ENCODE measurements at regions not wholly inside any gene's neighbourhood (a gene's known extent, or its start where the extent isn't known, plus 50 kb on each side); places are given as distances from the start of the nearest gene placed in this dataset.

GRCh38 chr3:124632566-124633140 lies 97.6 kb upstream of the UMPS start:
- Histone ChIP-seq H3K27me3 (no peaks in the 10 kb centered on the region), H3K4me1 (peaks cover 36 to 82% (median 58%) of the 10 kb centered on the region in 4 donors), H3K9me3 (no peaks in the 10 kb centered on the region), H3K4me3 (no peak overlapping the region), H3K36me3 (peaks cover 5 to 38% (median 25%) of the 10 kb centered on the region in 4 donors), H3K27ac (peak overlapping the region in 3 of 5 donors; percentile 11 to 46 (median 41))
- intact Hi-C loops (cut with DNase I; ENCODE audit: low total_unique reads): no loop called here
- TF ChIP-seq POLR2A (IDR thresholded peaks at IDR 0.05) (no peak), CTCF (IDR thresholded peaks at IDR 0.05) (no peak), POLR2AphosphoS5 (IDR thresholded peaks at IDR 0.05) (no peak), EP300 (IDR thresholded peaks at IDR 0.05) (no peak)
- 95 to 100% (median 96%) methylated on average over 7 of the region's 7 CpGs for WGBS, 5 donors
- DNase-seq: no peak

DNA sequence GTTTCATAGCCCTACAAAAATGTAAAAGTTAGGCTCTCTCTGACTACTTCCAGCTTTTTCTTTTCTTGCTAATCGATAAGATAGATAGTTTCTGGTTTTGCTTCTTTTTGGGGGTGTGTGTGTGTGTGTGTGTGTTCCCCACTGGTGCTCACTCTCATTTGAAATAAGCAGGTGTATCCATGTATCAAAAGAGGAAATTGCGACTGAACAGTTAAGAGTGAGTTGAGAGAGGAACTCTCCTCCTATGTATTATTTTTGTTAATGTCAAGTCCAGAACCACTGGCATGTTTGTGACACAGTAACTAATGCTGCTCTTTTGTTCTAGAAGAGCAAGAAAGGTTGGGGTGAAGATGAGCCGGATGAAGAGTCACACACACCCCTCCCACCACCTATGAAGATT lies 96.7 kb upstream of the UMPS start:
- H3K4me3 ChIP-seq: no peak overlapping the region
- TF ChIP-seq EP300 (IDR thresholded peaks at IDR 0.05) (no peak), CTCF (IDR thresholded peaks at IDR 0.05) (no peak), POLR2A (IDR thresholded peaks at IDR 0.05) (no peak), POLR2AphosphoS5 (IDR thresholded peaks at IDR 0.05) (no peak)
- peaks cover 31 to 89% (median 62%) of the 10 kb centered on the region in 4 donors for H3K4me1 ChIP-seq
- peak overlapping the region in 4 of 5 donors; percentile 2 to 85 (median 44) for H3K27ac ChIP-seq
- peaks cover 5 to 38% (median 25%) of the 10 kb centered on the region in 4 donors for H3K36me3 ChIP-seq
- no peaks in the 10 kb centered on the region for H3K27me3 ChIP-seq
- 83 to 90% (median 87%) methylated on average over 3 of the region's 3 CpGs for WGBS, 5 donors
- no peaks in the 10 kb centered on the region for H3K9me3 ChIP-seq
- no peak for DNase-seq
- intact Hi-C loops (cut with DNase I; ENCODE audit: low total_unique reads): no loop called here

DNA sequence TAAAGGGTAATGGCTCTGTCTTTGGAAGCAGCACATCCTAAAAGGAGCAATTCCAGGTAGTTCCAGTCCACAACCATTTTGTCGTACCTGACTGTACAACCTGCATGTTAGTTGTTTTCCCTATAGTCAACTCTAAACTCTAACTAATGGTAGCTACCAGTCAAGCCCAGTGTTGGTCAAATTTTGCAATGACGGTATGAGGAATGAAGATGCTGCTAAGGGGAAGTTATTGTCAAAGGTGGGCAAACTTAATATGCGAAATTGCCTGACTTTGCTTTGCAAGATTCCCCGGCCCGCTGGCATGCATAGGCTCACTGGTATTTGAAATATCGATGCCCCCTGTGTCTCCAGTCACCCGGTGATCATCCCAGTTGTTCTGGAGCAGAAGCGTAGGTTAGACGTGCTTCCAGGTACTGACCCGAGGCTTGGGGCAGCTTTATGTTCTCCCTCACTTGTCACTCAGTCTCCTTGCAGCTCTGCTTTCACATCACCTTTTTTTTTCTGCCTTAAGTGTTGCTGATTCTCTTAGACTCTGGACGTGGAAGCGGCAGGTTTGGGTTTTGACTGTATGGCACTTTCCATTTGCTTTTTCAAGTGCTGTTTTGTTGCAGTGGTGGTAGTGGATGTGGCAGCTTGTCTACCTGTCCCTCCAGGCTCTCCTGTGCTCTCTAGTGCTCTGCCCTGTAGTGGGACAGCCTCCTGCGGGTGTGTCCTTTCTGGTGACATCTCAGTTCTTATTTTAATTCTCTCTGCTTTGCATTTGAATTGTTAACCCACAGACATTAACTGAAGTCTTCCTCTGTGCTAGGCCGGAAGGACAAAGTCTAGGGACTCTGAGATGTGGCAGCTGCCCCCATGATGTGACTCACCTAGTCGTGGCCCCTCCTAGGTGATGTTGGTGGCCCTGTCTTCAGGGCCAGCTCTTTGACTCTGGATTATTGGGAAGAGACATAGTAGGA lies 95.8 kb upstream of the UMPS start:
- H3K27me3 ChIP-seq: no peaks in the 10 kb centered on the region
- H3K9me3 ChIP-seq: no peaks in the 10 kb centered on the region
- intact Hi-C loops (cut with DNase I; ENCODE audit: low total_unique reads): no loop called here
- peaks cover 23 to 89% (median 60%) of the 10 kb centered on the region in 4 donors for H3K4me1 ChIP-seq
- H3K27ac ChIP-seq: peak overlapping the region; percentile 78 to 86 (median 84)
- peaks cover 5 to 38% (median 25%) of the 10 kb centered on the region in 4 donors for H3K36me3 ChIP-seq
- no peak overlapping the region for H3K4me3 ChIP-seq
- TF ChIP-seq CTCF (IDR thresholded peaks at IDR 0.05): no peak
- TF ChIP-seq POLR2A (IDR thresholded peaks at IDR 0.05): no peak
- no peak for TF ChIP-seq EP300 (IDR thresholded peaks at IDR 0.05)
- TF ChIP-seq POLR2AphosphoS5 (IDR thresholded peaks at IDR 0.05): no peak
- DNase-seq: peak in 1 of 2 donors; percentile 53
- 69 to 78% (median 74%) methylated on average over 15 of the region's 15 CpGs for WGBS, 5 donors

DNA sequence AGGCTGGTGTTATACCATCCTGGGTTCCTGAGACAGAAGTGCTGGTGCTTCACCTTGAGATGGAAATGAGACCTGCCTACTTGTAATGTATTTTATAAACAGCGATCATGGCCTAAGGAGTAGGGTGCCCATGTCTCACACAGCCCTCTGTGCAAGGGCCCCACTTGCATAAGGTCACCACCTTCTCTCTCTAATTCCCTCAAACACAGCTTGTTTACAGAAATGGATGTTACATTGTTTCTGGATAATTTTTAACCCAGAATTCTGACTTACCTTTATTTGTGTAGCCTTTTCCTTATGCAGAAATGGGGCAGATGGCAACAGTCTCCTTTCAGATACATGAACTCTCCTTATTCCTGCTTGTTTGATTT lies 95.1 kb upstream of the UMPS start:
- peak overlapping the region; percentile 78 to 86 (median 84) for H3K27ac ChIP-seq
- intact Hi-C loops (cut with DNase I; ENCODE audit: low total_unique reads): no loop called here
- H3K36me3 ChIP-seq: peaks cover 5 to 38% (median 25%) of the 10 kb centered on the region in 4 donors
- peak in 1 of 2 donors; percentile 44 for DNase-seq
- H3K4me1 ChIP-seq: peaks cover 24 to 89% (median 57%) of the 10 kb centered on the region in 4 donors
- TF ChIP-seq EP300 (IDR thresholded peaks at IDR 0.05) (no peak), CTCF (IDR thresholded peaks at IDR 0.05) (no peak), POLR2A (IDR thresholded peaks at IDR 0.05) (no peak), POLR2AphosphoS5 (IDR thresholded peaks at IDR 0.05) (no peak)
- no peaks in the 10 kb centered on the region for H3K27me3 ChIP-seq
- no peaks in the 10 kb centered on the region for H3K9me3 ChIP-seq
- no peak overlapping the region for H3K4me3 ChIP-seq
- 34 to 67% (median 60%) methylated on average over 1 of the region's 1 CpG for WGBS, 5 donors

All from stomach (tissue), 8 donors.